NCI-H1105 (cell line): ENCODE measurements at regions not wholly inside any gene's neighbourhood (a gene's known extent, or its start where the extent isn't known, plus 50 kb on each side); places are given as distances from the start of the nearest gene placed in this dataset.
"Not testable (repeated sequence)": the region's sequence is repeated elsewhere in the genome, so short reads cannot be mapped to it uniquely, and the experiment has no call there.

Experiments
- DNase-seq: peaks from one replicate; lab custom pipeline; 2025; lab: John Stamatoyannopoulos, UW

GRCh38 chr6:9103876-9104521, 668.7 kb upstream of the SLC35B3 start:
- DNase-seq = no peak

GRCh38 chr6:9101920-9102319, 666.6 kb upstream of the SLC35B3 start:
- no peak for DNase-seq

GRCh38 chr6:9100869-9101580, 665.7 kb upstream of the SLC35B3 start:
- no peak for DNase-seq

- DNase-seq = no peak
These were observed 660.4 kb upstream of the SLC35B3 start for GRCh38 chr6:9095729-9096128.

GRCh38 chr6:9095137-9095536, 659.8 kb upstream of the SLC35B3 start:
- DNase-seq = no peak

- no peak for DNase-seq
These were observed 654.4 kb upstream of the SLC35B3 start for GRCh38 chr6:9089724-9090123.

GRCh38 chr6:9087470-9087869, 652.1 kb upstream of the SLC35B3 start:
- DNase-seq = peak; percentile 53

GRCh38 chr6:9086331-9086730, 651.0 kb upstream of the SLC35B3 start:
- no peak for DNase-seq

- no peak for DNase-seq
These were observed 650.3 kb upstream of the SLC35B3 start for GRCh38 chr6:9085709-9086070.

- no peak for DNase-seq
These were observed 649.8 kb upstream of the SLC35B3 start for GRCh38 chr6:9085054-9085708.

GRCh38 chr6:9083108-9083507, 647.8 kb upstream of the SLC35B3 start:
- DNase-seq = no peak

GRCh38 chr6:9066726-9067125, 631.4 kb upstream of the SLC35B3 start:
- no peak for DNase-seq

GRCh38 chr6:9064156-9064555, 628.8 kb upstream of the SLC35B3 start:
- DNase-seq = peak; percentile 51

- DNase-seq = peak; percentile 24
These were observed 627.3 kb upstream of the SLC35B3 start for GRCh38 chr6:9062596-9062995.

- no peak for DNase-seq
These were observed 622.6 kb upstream of the SLC35B3 start for GRCh38 chr6:9057937-9058336.

GRCh38 chr6:9056556-9056955, 621.2 kb upstream of the SLC35B3 start:
- DNase-seq = no peak

- DNase-seq = no peak
These were observed 609.1 kb upstream of the SLC35B3 start for GRCh38 chr6:9044426-9044825.

- DNase-seq = no peak
These were observed 605.4 kb upstream of the SLC35B3 start for GRCh38 chr6:9040718-9041117.

GRCh38 chr6:9039258-9039657, 603.9 kb upstream of the SLC35B3 start:
- DNase-seq = no peak

GRCh38 chr6:9028086-9028485, 592.7 kb upstream of the SLC35B3 start:
- DNase-seq = no peak

GRCh38 chr6:9025796-9026394, 590.5 kb upstream of the SLC35B3 start:
- no peak for DNase-seq

- no peak for DNase-seq
These were observed 589.9 kb upstream of the SLC35B3 start for GRCh38 chr6:9025228-9025627.

- not testable (repeated sequence) for DNase-seq
These were observed 588.9 kb upstream of the SLC35B3 start for GRCh38 chr6:9024246-9024645.
